PFSK-1 (cell line): ENCODE measurements at regions not wholly inside any gene's neighbourhood (a gene's known extent, or its start where the extent isn't known, plus 50 kb on each side); places are given as distances from the start of the nearest gene placed in this dataset.

ENCODE experiments used
- FOXP2 ChIP-seq: optimal IDR thresholded peaks from 2 replicates; pipeline ENCODE3; 2011; ENCODE audit warnings: borderline replicate concordance, control low read depth, inconsistent platforms; ENCODE audit not compliant: insufficient read depth; ENCODE audit errors: extremely low read length, extremely low read depth
- POLR2AphosphoS5 ChIP-seq: IDR thresholded peaks from 2 replicates; pipeline ENCODE4 v1.6.1; 2012; ENCODE audit warnings: low read depth, mild to moderate bottlenecking, control low read depth, low read length, moderate library complexity
- SIN3A ChIP-seq: IDR thresholded peaks from 2 replicates; pipeline ENCODE4 v1.6.1; 2012; ENCODE audit warnings: mild to moderate bottlenecking, low read length, moderate library complexity, borderline replicate concordance; ENCODE audit not compliant: insufficient read depth
- TAF1 ChIP-seq: IDR thresholded peaks from 2 replicates; pipeline ENCODE4 v1.6.1; 2012; ENCODE audit warnings: low read length, control low read depth, borderline replicate concordance; ENCODE audit not compliant: insufficient read depth
- TF ChIP-seq, protein P1 (sequence below), 2 experiments: IDR thresholded peaks; 2 replicates each; pipeline versions ENCODE4 v1.6.1 to v1.8.0; 2011 to 2012; ENCODE audit warnings: low read depth in 2 of 2, low read length in 2 of 2, control low read depth in 1 of 2, inconsistent platforms in 1 of 2, mild to moderate bottlenecking in 1 of 2, moderate library complexity in 1 of 2; ENCODE audit not compliant: insufficient read depth in 1 of 2

DNA sequence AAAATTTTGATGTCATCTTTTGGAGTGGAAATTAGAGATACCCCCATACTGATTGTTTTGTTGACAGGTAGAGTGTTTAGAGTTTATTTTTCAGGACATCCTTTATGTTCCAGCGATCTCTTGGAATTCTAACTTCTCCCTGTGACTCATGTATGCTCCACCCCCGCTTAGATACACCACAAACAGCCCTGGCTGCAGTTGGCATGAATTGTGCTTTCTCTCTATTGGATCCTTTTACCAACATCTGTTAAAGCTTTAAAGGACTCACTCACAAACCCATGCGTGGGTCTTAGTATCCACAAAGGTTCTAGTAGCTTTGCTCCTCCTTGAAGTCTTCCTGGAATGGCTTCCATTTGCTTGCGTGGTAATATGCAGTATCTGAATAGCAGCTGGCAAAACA is 409.5 kb upstream of the POU3F3 start:
- TF ChIP-seq, protein P1, sequence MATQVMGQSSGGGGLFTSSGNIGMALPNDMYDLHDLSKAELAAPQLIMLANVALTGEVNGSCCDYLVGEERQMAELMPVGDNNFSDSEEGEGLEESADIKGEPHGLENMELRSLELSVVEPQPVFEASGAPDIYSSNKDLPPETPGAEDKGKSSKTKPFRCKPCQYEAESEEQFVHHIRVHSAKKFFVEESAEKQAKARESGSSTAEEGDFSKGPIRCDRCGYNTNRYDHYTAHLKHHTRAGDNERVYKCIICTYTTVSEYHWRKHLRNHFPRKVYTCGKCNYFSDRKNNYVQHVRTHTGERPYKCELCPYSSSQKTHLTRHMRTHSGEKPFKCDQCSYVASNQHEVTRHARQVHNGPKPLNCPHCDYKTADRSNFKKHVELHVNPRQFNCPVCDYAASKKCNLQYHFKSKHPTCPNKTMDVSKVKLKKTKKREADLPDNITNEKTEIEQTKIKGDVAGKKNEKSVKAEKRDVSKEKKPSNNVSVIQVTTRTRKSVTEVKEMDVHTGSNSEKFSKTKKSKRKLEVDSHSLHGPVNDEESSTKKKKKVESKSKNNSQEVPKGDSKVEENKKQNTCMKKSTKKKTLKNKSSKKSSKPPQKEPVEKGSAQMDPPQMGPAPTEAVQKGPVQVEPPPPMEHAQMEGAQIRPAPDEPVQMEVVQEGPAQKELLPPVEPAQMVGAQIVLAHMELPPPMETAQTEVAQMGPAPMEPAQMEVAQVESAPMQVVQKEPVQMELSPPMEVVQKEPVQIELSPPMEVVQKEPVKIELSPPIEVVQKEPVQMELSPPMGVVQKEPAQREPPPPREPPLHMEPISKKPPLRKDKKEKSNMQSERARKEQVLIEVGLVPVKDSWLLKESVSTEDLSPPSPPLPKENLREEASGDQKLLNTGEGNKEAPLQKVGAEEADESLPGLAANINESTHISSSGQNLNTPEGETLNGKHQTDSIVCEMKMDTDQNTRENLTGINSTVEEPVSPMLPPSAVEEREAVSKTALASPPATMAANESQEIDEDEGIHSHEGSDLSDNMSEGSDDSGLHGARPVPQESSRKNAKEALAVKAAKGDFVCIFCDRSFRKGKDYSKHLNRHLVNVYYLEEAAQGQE (IDR thresholded peaks at IDR 0.05; ENCODE audit: insufficient read depth in 1 of 2, low read depth in 2 of 2, low read length in 2 of 2) = no peak
- TF ChIP-seq POLR2AphosphoS5 (no peak), TAF1 (no peak)

DNA sequence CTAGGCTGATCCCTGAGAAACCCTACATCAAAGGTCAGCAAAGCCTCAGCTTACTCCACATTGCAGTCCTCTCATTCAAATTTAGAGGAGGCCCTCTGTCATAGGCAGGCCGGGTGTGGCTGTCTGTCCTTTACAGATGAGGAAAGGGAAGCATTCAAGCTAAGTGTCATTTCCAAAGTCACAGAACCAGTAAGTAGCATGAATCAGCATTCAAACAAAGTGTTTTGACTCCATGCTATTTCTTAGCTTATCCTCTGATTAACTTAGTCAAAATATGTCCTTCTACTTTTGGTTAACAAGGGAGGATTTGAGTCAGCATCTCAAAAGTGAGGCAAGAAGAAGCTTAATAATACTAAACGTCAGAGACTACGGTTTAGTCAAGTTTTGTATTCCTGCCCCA is 409.0 kb upstream of the POU3F3 start:
- TF ChIP-seq, protein P1 (IDR thresholded peaks at IDR 0.05; ENCODE audit: insufficient read depth in 1 of 2, low read depth in 2 of 2, low read length in 2 of 2) = no peak
- TF ChIP-seq TAF1 = no peak
- no peak for TF ChIP-seq POLR2AphosphoS5
- no peak for TF ChIP-seq FOXP2
- no peak for TF ChIP-seq SIN3A

DNA sequence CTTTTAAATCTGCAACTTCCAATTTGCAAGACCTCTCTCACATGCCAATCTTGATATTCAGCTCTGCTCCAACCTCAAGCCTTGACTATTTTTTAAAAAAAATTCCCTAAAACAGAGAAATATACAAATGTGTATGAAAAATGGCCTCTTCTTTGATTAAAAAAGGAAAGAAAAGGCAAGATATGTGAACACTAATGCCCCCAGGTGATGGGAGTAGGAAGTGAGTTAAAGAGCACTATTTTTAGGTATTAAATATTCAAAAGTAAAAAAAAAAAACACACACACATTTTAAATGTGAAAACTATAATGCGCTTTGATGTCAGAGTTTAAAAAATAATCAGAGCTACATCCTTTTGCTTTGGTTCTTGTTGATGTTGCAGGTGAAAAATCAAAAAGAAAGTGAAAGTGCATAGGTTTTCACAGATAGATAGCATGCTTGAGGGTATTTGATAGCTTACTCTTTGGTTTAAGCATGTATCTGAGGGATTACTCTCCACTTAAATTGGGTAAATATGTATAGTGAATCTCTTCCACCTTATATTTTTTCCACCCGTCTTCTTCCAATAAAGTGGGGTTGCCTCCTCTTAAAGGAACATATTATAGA is 406.0 kb upstream of the POU3F3 start:
- no peak for TF ChIP-seq TAF1
- no peak for TF ChIP-seq POLR2AphosphoS5
- TF ChIP-seq FOXP2 = no peak
- TF ChIP-seq SIN3A = no peak
- TF ChIP-seq, protein P1 (IDR thresholded peaks at IDR 0.05; ENCODE audit: insufficient read depth in 1 of 2, low read depth in 2 of 2, low read length in 2 of 2) = no peak

DNA sequence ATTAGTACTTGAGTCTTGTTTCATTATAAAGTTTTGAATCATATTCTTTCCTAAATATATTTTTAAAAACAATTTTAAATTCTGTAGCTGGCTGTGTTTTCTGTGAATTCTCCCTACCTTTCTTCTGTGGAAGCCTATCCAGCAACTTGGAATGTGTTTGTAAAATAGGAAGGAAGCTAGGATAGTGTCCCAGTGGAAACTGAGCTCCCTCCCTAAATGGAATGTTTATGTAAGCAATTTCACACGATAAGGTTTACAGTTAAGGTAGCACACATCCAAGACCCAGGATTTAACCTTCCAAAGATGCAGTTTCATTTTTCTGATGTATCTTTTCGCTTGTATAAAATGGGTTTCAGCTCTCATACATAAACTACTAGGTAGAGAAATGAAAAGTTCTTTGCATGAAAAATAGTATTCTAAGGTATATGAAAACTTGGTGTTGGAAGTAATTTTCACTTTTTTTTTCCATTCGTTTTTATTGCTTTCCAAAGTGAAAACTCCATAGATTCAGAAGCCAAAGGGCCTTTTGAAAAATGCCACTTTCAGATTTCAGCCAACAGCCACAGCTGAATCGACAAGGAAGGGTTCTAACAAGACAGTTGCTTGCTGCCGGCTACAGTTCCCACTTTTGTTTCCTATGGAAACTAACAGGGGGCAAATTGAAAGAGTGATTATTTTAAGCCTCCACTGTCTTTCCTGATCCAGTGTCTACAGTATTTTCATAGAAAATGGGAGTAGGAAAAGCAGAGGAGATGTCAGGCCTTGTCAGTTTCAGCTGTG is 405.1 kb upstream of the POU3F3 start:
- TF ChIP-seq POLR2AphosphoS5 (no peak), SIN3A (no peak), FOXP2 (no peak), TAF1 (no peak)
- TF ChIP-seq, protein P1 (IDR thresholded peaks at IDR 0.05; ENCODE audit: insufficient read depth in 1 of 2, low read depth in 2 of 2, low read length in 2 of 2) = no peak

DNA sequence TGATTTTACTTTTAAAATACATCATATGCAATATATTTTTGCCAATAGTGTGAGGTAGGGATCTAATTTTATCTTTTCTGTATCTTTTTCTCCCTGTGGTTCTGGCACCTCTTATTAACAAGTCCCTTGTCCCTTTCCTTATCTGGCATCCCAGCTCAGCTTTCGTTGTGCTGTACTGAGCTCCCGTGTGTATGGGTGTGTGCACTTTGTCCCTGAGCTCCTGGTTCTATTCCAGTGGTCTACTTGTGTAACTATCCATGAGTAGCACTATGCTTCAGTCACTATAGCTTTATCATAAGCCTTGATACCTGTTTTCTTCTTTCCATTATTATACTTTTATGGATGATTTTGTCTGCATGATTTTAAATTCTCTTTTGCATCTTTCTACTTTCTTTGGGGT is 401.4 kb upstream of the POU3F3 start:
- TF ChIP-seq TAF1 = no peak
- TF ChIP-seq POLR2AphosphoS5 = no peak
- TF ChIP-seq SIN3A = no peak
- TF ChIP-seq, protein P1 (IDR thresholded peaks at IDR 0.05; ENCODE audit: insufficient read depth in 1 of 2, low read depth in 2 of 2, low read length in 2 of 2) = no peak
- TF ChIP-seq FOXP2 = no peak
